Adrenal gland (tissue), 5 donors: ENCODE measurements at regions not wholly inside any gene's neighbourhood (a gene's known extent, or its start where the extent isn't known, plus 50 kb on each side); places are given as distances from the start of the nearest gene placed in this dataset.

Experiments used
- POLR2A ChIP-seq, 2 donors: fragments of 450-650 bp; IDR thresholded peaks; one replicate each; pipeline ENCODE4 v1.6.1; 2017; ENCODE audit warnings: antibody characterized with exemption in 2 of 2, mild to moderate bottlenecking in 2 of 2, moderate library complexity in 1 of 2
- TF ChIP-seq, protein P1 (sequence below), 6 experiments: fragments of 450-650 bp in 4 of 6; fragments of 200-600 bp in 2 of 6; sonication (generic) in 1 of 6; IDR thresholded peaks; 1 replicate in 5 of 6; 2 replicates in 1 of 6; pipeline versions ENCODE4 v1.5.1 to v1.8.0; 2016 to 2021; ENCODE audit warnings: antibody characterized with exemption in 6 of 6, mild to moderate bottlenecking in 2 of 6, moderate library complexity in 1 of 6
- donor health status: DM: no; HTN: no; CAD: no.

DNA sequence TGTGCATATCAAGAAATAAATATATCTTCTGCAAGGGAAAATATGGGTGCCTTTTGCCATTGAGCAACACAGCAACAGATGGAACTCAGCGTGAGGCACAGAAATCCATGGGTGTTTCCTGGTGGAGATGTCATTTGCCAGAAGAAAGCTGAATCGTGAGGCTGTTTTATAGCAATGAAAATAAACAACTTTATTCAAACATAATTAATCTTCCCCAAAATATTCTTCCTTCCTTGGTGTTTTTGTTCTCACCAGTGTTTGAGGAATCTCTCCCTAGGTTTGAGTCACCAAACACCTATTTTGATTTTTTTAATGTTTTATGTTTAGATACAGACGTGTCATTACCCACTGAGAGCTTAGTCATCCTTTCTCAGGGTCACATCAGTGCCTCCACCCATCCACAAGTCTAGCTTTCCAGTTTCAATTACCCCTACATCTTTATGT is 65.8 kb upstream of the PAPPA start:
- TF ChIP-seq, protein P1, sequence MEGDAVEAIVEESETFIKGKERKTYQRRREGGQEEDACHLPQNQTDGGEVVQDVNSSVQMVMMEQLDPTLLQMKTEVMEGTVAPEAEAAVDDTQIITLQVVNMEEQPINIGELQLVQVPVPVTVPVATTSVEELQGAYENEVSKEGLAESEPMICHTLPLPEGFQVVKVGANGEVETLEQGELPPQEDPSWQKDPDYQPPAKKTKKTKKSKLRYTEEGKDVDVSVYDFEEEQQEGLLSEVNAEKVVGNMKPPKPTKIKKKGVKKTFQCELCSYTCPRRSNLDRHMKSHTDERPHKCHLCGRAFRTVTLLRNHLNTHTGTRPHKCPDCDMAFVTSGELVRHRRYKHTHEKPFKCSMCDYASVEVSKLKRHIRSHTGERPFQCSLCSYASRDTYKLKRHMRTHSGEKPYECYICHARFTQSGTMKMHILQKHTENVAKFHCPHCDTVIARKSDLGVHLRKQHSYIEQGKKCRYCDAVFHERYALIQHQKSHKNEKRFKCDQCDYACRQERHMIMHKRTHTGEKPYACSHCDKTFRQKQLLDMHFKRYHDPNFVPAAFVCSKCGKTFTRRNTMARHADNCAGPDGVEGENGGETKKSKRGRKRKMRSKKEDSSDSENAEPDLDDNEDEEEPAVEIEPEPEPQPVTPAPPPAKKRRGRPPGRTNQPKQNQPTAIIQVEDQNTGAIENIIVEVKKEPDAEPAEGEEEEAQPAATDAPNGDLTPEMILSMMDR (IDR thresholded peaks at IDR 0.05) = no peak
- no peak for TF ChIP-seq POLR2A (IDR thresholded peaks at IDR 0.05)
